ENCODE measurements at regions not wholly inside any gene's neighbourhood (a gene's known extent, or its start where the extent isn't known, plus 50 kb on each side); places are given as distances from the start of the nearest gene placed in this dataset.

GRCh38 chrX:36867143-36867542 is 141.0 kb upstream of the FAM47C start:
- TF ChIP-seq CTCF (IDR thresholded peaks at IDR 0.05) (peak; percentile 15 to 58 (median 37)), POLR2A (IDR thresholded peaks at IDR 0.05) (no peak)

Data from thyroid gland (tissue), 4 donors.